ENCODE measurements at regions not wholly inside any gene's neighbourhood (a gene's known extent, or its start where the extent isn't known, plus 50 kb on each side); places are given as distances from the start of the nearest gene placed in this dataset.

DNA sequence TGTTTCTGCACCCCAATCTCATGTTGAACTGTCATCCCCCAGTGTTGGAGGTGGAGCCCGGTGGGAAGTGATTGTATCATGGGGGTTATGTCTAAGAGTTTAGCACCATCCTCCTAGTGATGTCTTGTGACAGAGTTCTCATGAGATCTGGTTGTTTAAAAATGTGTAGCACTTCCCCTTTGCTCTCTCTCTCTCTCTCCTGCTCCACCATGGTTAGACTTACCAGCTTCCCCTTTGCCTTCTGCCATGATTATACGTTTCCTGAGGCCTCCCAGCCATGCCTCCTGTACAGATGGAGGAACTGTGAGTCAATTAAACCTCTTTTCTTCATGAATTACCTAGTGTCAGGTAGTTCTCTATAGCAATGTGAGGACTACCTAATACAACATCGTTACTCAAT, 396.9 kb upstream of the LRATD1 start:
- no peak for DNase-seq

GRCh38 chr2:14237902-14238301, 394.6 kb upstream of the LRATD1 start:
- no peak for DNase-seq

GRCh38 chr2:14239605-14240004, 392.9 kb upstream of the LRATD1 start:
- DNase-seq: no peak

DNA sequence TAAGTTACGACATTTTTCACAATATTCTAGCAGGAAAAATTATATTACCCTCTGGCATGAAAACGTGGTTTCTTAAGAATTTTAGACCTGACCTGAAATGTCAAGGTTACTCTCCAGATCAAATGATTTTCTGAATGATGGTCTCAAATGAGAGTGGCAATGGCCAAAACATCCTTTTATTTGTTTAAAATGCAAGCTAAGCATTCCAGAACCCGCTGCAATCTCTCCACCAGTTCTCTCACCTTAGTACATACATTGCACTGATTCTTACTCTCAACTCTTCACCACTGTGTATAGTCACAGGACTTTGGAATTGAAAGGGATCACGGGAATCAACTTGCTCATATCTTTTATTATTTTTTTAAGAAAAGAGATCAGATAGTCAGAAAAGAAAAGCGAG, 391.6 kb upstream of the LRATD1 start:
- DNase-seq: no peak

DNA sequence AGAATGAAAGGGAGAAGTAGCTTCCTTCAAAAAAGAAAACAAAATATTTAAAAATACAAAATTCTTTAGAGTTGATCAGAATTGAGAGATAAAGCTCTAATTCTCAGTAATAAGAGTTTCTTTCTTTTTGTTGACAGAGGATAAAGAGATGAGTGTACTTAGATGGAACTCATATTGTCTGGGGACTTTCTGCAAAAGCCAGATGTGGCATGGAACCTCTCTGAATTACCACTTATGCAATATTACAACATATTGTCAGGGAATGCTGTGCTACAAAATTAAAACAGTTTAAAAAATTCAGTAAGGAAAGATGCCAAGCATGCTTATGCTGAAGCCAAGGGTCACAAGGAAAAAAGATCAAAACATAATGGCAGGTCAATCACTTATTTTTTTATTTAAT, 386.6 kb upstream of the LRATD1 start:
- DNase-seq: no peak

GRCh38 chr2:14255135-14255820, 377.2 kb upstream of the LRATD1 start:
- DNase-seq: no peak

DNA sequence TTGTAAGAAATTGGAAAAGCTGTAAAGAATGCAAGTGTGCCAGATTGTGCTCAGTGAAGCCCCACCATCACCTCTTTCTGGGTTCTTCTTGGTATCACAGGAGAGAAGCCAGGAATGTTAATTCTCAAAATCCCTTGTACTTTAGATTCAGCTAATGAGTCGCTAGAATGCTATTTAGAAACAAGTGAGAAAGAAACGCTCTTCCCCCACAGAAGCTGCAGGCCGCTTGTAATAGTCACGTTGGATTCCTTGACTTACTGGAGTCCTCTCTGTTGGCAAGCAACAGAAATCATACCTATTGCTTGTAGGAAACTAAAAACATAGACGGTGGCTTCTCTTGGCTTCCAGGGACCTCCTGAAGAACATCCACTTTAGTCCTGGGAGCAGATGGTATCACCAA, 375.6 kb upstream of the LRATD1 start:
- DNase-seq: no peak

- DNase-seq: no peak
Observed at GRCh38 chr2:14257801-14258507, 374.6 kb upstream of the LRATD1 start.

GRCh38 chr2:14261771-14262170, 370.7 kb upstream of the LRATD1 start:
- DNase-seq: no peak

DNA sequence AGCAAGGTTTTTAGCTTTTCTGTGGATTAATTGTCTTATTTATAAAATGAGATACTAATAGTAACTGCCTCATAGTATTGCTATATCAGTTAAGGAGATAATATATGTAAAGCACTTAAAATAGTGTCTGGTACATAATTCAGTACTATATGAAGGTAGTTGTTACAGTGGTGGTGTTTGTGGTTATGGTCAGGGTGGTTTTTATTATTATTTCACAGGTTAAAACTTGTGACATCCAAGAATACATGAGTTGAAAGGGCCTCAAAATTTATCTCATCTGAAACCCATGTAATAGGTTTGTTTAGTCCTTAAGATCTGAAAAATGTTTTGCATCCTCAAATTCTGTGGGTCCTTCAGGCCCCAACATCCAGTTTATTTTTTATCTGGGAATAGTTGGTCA, 369.5 kb upstream of the LRATD1 start:
- DNase-seq: no peak

DNA sequence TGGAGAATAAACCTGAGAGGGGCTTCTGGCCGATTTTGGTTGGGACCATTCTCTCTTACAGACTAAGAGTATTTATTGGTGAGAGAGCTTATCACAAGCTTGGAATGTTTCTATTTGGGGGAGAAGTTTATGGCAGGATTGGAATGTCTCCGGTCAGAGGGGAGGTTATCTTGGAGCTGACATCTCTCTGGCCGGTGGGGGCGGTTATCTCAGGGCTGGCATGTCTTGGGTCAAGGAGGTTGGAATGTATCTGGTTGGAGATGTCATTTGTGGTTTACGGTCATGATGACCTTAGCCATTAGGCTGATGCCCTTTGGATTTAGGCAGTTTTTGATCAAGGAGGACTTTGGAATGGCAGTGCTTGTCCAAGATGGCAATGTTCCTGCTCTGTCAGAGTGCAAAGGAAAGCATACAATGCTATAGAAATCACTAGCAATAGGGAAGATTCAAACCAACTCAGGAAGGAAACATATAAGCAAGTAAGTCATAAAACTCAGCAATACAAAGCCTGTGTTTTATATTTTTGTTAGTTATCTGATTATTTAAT, 362.4 kb upstream of the LRATD1 start:
- no peak for DNase-seq

DNA sequence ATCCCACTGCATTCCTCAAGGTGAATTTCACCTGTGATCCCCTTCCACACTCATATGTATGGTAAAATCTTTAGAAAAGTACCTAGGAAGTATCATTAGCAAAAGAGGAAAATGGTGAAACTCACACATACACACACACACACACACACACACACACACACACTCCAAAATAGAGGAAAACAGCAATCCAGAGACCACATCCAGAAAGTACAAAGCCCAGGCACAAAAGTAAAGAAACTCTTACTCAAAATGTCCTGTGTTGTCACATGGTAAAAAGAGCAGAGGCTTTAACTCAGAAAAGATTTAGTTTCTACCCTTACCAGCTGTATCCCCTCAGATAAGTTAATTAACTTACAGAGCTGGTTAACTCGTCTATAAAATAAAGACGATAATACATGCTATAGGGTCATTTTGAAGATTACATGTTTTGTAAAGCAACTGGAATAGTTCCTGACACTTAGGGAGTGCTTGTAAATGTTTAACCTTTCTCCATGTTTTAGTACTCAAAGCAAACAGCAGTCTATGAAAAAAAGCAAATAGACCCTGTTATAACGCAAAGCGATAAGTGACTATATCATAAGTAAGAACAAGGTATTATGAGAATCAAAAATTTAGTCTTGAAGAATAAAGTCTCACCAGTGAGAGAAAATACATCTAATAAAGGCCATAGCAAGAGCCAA, 360.0 kb upstream of the LRATD1 start:
- DNase-seq: no peak

GRCh38 chr2:14273650-14274049, 358.9 kb upstream of the LRATD1 start:
- DNase-seq: no peak

DNA sequence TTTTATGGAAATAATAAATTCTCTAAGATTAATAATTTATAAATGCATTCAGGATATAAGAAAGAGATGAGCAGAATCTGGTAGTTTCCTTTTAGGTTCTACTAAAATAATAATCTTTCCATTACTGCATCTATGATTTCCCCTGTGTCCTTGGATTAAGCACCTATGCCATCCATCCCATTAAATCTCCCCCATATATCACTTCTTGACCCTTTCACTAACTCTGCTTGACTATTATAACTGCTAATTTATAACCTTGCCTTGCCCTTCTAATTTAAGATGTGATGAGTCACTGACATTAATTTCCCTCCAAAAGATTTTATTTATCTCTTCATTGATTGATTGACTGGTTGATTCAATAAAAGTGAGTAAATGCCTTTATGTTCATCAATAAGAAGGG, 348.3 kb upstream of the LRATD1 start:
- no peak for DNase-seq

DNA sequence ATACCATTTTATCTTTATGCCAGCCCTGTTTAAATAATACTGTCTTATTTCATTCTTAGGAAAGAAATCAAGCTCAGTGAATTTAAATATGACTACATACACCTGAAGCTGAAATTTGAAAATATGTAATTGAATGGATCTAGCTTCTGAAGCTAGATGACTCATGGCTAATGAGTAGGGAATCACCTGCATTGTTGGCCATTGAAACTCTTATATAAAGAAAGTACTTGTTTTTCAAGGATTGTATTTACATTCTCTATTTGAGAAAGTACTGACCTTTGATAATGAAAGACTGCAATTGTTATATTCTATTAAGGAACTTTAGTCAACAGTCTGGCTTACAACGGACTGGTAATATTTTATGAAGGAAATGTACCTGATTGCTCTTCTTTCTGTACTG, 346.7 kb upstream of the LRATD1 start:
- DNase-seq: no peak

DNA sequence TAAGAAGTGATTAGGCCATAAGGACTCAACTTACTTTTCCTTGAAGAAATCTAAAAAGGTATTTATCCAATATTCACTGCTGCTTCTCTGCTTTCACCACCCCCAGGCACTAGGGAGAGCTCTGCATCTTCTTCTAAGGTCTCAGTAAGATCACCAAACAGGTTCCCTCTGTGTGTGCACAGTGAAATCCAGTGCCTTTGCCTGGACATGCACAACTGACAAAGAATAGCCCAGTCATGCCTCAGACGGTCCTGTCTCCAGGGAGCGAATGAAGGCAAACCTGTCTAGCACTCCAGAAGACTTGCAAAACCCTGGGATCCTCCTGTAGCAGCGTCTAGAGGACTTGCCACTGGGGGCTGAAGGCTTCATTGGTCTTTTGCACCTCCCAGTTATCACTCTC, 344.5 kb upstream of the LRATD1 start:
- DNase-seq: no peak

DNA sequence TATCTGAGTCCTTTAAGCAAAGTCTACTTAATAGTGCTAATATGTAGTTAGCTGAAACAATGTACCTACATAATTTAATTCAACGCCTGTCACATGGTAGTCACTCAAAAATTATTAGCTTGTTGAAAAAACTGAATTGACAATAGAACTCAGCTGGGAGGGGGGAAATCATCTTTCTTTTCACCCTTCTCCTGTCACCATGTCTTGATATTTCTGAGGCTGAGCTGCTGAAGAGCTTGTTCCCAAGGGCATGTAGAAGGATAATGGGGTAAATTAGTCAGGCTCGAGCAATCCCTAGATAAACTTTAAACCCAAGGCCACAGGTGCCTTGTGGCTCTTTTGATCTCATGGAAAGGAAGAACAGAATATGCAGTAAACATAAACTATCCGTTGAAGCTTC, 339.6 kb upstream of the LRATD1 start:
- no peak for DNase-seq

DNA sequence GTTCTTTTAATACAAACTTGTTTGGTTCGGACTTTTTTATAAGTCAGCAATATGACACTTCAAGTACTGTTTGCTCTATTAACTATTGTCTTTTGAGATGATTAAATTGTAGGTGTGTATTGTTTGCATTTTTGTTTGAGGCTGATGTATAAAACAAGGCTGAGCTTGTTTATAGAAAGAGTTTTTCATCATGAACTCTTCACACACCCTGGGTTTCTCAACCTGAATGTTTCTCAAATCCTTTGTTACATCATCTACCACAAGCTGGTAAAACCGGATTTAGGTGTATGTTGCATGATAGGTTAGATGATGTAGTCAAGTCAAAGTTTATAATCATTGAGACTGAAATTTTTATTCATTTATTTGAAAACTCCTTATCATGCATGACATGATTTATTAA, 335.2 kb upstream of the LRATD1 start:
- no peak for DNase-seq

DNA sequence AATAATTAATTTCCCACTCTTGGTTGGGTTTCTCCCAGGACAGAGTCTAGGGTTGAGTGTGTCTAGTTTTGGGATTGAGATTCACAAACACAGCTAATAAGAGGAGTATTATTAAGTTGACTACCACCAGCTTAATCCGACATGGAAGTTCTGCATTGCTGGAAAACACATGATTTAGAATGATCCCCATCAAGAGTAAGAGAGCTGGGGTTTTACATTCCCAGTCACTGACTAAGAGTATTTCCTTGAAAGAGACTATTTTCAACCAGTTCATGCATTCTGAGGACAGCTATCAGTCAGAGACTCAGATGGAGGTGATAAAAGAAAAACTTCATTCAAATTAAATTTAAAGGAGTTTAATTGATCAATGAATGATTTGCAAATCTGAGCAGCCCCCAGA, 334.6 kb upstream of the LRATD1 start:
- no peak for DNase-seq

DNA sequence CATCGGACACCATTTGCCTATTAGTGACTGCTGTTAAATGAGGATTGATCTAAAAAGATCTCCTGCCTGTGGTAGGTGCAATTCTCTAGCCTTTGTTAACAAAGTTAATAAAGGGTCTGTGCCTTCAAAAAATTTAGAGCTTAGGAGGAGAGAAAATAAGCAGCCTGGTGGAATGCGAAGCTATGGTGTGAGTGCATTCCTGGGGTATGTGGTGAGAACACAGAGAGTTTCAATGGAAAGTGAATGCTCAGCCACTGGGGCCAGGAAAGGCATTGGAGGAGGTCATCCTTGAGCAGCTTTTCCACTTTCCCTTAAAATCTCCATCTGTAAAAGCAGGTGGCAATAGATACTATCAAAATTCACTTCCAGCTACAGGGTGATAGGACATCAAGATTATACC, 331.2 kb upstream of the LRATD1 start:
- no peak for DNase-seq

DNA sequence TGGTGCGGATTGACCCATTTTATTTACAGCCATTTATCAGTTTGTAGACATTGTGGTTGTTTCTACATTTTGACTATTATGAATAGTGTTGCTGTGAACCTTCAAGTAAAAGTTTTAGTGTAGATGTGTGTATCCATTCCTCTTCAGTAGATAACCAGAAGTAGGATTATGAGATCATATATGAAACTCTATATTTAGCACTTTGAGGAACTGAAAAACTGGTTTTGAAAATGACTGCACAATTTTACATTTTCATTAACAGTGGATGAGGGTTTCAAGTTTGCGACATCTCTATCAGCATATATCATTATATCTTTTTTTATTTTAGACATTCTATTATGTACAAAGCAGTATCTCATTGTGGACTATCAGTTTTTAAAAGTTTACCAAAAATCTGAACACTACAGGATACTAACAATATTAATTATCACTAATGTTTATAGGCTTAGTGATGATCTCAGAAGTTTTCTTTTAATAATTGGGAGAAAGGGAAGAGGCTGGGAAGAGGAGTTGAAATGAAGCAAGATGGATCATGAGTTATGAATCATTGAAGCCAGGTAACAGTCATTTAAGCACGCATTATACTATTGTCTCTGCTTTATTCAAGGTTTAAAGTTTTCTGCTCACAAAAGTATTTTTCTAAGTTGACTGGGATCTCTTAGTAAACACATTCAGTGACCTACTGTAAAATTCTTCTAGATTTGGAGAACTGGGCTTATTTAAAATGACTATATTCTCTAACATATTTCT, 329.0 kb upstream of the LRATD1 start:
- DNase-seq: no peak

DNA sequence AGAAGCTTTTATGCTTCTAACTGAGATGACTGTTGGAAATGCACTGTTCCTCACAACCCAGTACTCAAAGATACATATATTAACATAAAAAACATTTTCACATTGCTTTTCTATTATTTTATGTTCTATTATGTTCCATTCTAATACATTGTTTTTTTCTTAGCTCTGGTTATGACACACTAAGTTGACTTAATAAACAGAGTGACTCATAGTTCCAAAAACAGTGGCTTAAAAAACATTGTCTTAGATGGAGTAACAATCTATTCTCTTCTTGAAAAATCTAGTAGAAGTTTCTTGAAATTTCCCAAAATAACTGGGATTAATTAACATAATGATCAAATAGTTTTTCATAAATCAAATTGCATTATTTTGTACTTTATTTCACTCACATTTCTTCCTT, 328.2 kb upstream of the LRATD1 start:
- no peak for DNase-seq

- no peak for DNase-seq
Observed at GRCh38 chr2:14306268-14306861, 326.2 kb upstream of the LRATD1 start.
